Stomach (tissue), 8 donors: ENCODE measurements at regions not wholly inside any gene's neighbourhood (a gene's known extent, or its start where the extent isn't known, plus 50 kb on each side); places are given as distances from the start of the nearest gene placed in this dataset.

Experiments used
- DNase-seq, 2 donors: peaks; one replicate each; pipeline versions ENCODE4 v3.0.0 to v3.0.0-alpha.2; 2013 to 2019
- H3K27ac ChIP-seq, 5 donors: fragments of 200-600 bp in 4 of 5; sonication (generic) in 4 of 5; one replicate each; pipeline ENCODE4 v1.5.1; 2013 to 2019; ENCODE audit warnings: mild to moderate bottlenecking in 1 of 5, moderate library complexity in 1 of 5
- H3K27me3 ChIP-seq, 3 donors: fragments of 200-600 bp; sonication (generic); one replicate each; pipeline ENCODE4 v1.5.1; 2017 to 2019; ENCODE audit warnings: mixed run types in 1 of 3
- H3K36me3 ChIP-seq, 4 donors: fragments of 200-600 bp; sonication (generic); 1 replicate in 3 of 4; 2 replicates in 1 of 4; pipeline ENCODE4 v1.5.1; 2016 to 2019
- H3K4me1 ChIP-seq, 4 donors: fragments of 200-600 bp; sonication (generic); one replicate each; pipeline ENCODE4 v1.5.1; 2016 to 2019
- H3K4me3 ChIP-seq, 4 donors: fragments of 200-600 bp; sonication (generic) in 3 of 4; one replicate each; pipeline ENCODE4 v1.5.1; 2016 to 2019; ENCODE audit warnings: mild to moderate bottlenecking in 1 of 4
- H3K9me3 ChIP-seq, 4 donors: fragments of 200-600 bp; sonication (generic); one replicate each; pipeline ENCODE4 v1.5.1; 2016 to 2019
- CTCF ChIP-seq, 7 experiments: fragments of 450-650 bp in 4 of 7; fragments of 200-600 bp in 3 of 7; sonication (generic) in 3 of 7; IDR thresholded peaks; one replicate each; pipeline ENCODE4 v1.5.1; 2016 to 2019; ENCODE audit warnings: antibody characterized with exemption in 7 of 7, control low read depth in 2 of 7, mild to moderate bottlenecking in 1 of 7
- EP300 ChIP-seq: sonication (generic); formaldehyde crosslinking; IDR thresholded peaks from one replicate; pipeline ENCODE4 v1.6.1; 2017; ENCODE audit warnings: antibody characterized with exemption
- POLR2A ChIP-seq, 4 donors: fragments of 450-650 bp; IDR thresholded peaks; one replicate each; pipeline ENCODE4 v1.6.1; 2016; ENCODE audit warnings: antibody characterized with exemption in 4 of 4, control low read depth in 2 of 4, mild to moderate bottlenecking in 1 of 4, moderate library complexity in 1 of 4
- POLR2AphosphoS5 ChIP-seq, 3 donors: sonication (generic); formaldehyde crosslinking; IDR thresholded peaks; one replicate each; pipeline ENCODE4 v1.6.1; 2016; ENCODE audit warnings: antibody characterized with exemption in 3 of 3
- WGBS, 5 donors: extraction: QIAGEN DNeasy Blood & Tissue Kit in 3 of 5; methylation state at CpG; one replicate each; pipeline versions ENCODE4 v1.1.5 to v1.1.7; 2013 to 2018; 5-methylcytosine and 5-hydroxymethylcytosine counted together
- intact Hi-C: fragments of 100-400 bp; cut with DNase I; formaldehyde crosslinking; loops from one replicate; pipeline ENCODE4 v1.15.1; 2023; ENCODE audit warnings: low total_unique reads
- donor health status: healthy with polysubstance abuse.
- donor health status: Bipolar disorder and iron deficiency.
- donor health status: healthy.

DNA sequence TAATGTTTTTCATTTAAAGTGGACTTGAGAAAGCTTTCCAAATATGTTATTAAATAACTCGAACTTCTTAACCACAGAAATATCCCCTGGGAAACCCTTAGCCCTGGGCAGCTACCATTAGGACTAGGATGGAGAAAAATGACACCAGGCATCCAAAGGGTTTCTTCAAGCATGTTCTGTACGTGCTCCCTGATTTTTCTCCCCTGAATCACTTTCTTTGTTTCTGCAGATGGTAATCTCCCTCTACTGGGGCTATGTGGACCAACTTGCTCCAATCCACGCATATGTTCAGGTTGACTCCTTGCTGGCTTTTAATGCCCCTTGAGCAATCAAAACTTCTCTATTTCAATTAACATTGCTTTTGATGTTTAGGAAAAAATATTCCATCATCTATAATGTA lies 312.7 kb upstream of the C1orf87 start:
- no peak overlapping the region for H3K27ac ChIP-seq
- 32 to 61% (median 44%) methylated on average over 3 of the region's 3 CpGs for WGBS, 5 donors
- no peak for TF ChIP-seq POLR2AphosphoS5 (IDR thresholded peaks at IDR 0.05)
- TF ChIP-seq CTCF (IDR thresholded peaks at IDR 0.05): no peak
- TF ChIP-seq POLR2A (IDR thresholded peaks at IDR 0.05): no peak
- no peak for TF ChIP-seq EP300
- no peaks in the 10 kb centered on the region for H3K36me3 ChIP-seq
- no peaks in the 10 kb centered on the region for H3K4me1 ChIP-seq
- H3K9me3 ChIP-seq: no peaks in the 10 kb centered on the region
- no peak overlapping the region for H3K4me3 ChIP-seq
- DNase-seq: no peak
- intact Hi-C loops: no loop called here
- no peaks in the 10 kb centered on the region for H3K27me3 ChIP-seq

DNA sequence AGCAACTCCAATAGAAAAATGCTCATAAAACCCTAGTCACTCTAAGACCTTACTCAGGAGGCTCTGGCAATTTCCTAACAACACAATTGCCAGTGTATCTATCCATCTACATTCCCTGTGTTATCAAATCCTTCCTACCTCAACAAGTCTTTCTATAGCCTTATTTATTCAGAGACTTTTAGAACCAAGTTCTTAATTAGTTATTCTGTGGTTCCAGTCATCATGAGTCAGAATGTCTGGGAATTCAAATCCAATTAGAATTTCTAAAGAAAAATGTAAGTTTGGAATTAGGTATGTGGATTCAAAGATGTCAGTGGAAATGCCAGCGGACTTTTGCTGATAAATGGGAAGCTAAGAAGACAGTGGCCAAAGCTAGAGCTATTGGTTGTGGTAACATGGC lies 302.6 kb upstream of the C1orf87 start:
- WGBS, 5 donors: 85 to 99% (median 92%) methylated on average over 1 of the region's 1 CpG
- H3K9me3 ChIP-seq: peaks cover 0 to 11% (median 8%) of the 10 kb centered on the region in 4 donors
- H3K4me3 ChIP-seq: no peak overlapping the region
- DNase-seq: no peak
- H3K27ac ChIP-seq: no peak overlapping the region
- H3K36me3 ChIP-seq: no peaks in the 10 kb centered on the region
- intact Hi-C loops: no loop called here
- no peaks in the 10 kb centered on the region for H3K27me3 ChIP-seq
- no peak for TF ChIP-seq POLR2A (IDR thresholded peaks at IDR 0.05)
- no peaks in the 10 kb centered on the region for H3K4me1 ChIP-seq

- Histone ChIP-seq H3K4me1 (no peaks in the 10 kb centered on the region), H3K27me3 (no peaks in the 10 kb centered on the region), H3K27ac (no peak overlapping the region), H3K9me3 (peaks cover 0 to 13% (median 9%) of the 10 kb centered on the region in 4 donors), H3K4me3 (no peak overlapping the region), H3K36me3 (no peaks in the 10 kb centered on the region)
- TF ChIP-seq CTCF (IDR thresholded peaks at IDR 0.05) (no peak), POLR2A (IDR thresholded peaks at IDR 0.05) (no peak), EP300 (no peak), POLR2AphosphoS5 (IDR thresholded peaks at IDR 0.05) (no peak)
- no peak for DNase-seq
- intact Hi-C loops: no loop called here
- WGBS, 5 donors: 39 to 52% (median 46%) methylated on average over 1 of the region's 1 CpG
Observed at GRCh38 chr1:60374537-60374936, 301.0 kb upstream of the C1orf87 start.

- TF ChIP-seq POLR2AphosphoS5 (IDR thresholded peaks at IDR 0.05) (no peak), POLR2A (IDR thresholded peaks at IDR 0.05) (no peak), EP300 (no peak), CTCF (IDR thresholded peaks at IDR 0.05) (no peak)
- Histone ChIP-seq H3K27ac (no peak overlapping the region), H3K36me3 (no peaks in the 10 kb centered on the region), H3K4me3 (no peak overlapping the region), H3K27me3 (no peaks in the 10 kb centered on the region), H3K9me3 (peaks cover 0 to 13% (median 9%) of the 10 kb centered on the region in 4 donors), H3K4me1 (no peaks in the 10 kb centered on the region)
- peak in 1 of 2 donors; percentile 5 for DNase-seq
- 45 to 73% (median 57%) methylated on average over 7 of the region's 7 CpGs for WGBS, 5 donors
- intact Hi-C loops: no loop called here
Observed at GRCh38 chr1:60367532-60367931, 294.0 kb upstream of the C1orf87 start.

- TF ChIP-seq CTCF (IDR thresholded peaks at IDR 0.05) (no peak), POLR2AphosphoS5 (IDR thresholded peaks at IDR 0.05) (no peak), POLR2A (IDR thresholded peaks at IDR 0.05) (no peak), EP300 (no peak)
- WGBS, 5 donors: 64 to 83% (median 75%) methylated on average over 3 of the region's 3 CpGs
- H3K36me3 ChIP-seq: no peaks in the 10 kb centered on the region
- no peak overlapping the region for H3K4me3 ChIP-seq
- no peaks in the 10 kb centered on the region for H3K27me3 ChIP-seq
- H3K9me3 ChIP-seq: no peaks in the 10 kb centered on the region
- H3K27ac ChIP-seq: no peak overlapping the region
- intact Hi-C loops: no loop called here
- DNase-seq: peak in 1 of 2 donors; percentile 43
- H3K4me1 ChIP-seq: no peaks in the 10 kb centered on the region
Observed at GRCh38 chr1:60359431-60359830, 285.9 kb upstream of the C1orf87 start.
